ENCODE measurements at regions not wholly inside any gene's neighbourhood (a gene's known extent, or its start where the extent isn't known, plus 50 kb on each side); places are given as distances from the start of the nearest gene placed in this dataset.

DNA sequence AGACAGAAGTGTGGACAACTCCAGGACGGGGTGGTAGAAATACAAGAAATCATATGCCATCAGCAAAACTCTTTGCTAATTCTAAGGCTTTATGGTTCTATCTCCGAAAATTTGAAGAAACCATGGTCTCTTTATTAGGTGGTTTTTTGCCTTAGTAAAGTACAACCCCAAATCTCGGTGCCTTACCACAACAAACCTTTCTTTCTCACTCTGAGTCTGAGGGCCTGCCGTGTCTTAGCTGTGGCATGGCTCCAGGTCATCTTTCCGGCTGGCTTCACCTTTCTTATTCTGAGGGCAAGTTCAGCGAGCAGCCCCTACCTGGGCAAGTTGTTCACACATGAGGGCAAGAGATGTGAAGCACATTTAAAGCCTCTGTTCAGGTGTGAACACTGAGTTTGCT is 280.6 kb downstream of the TTLL7 start:
- Histone ChIP-seq H3K4me2 (ENCODE audit: low read length) (no peak overlapping the region), H2BK120ac (ENCODE audit: insufficient read depth, low read length, poor library complexity) (no peak overlapping the region), H3K27me3 (ENCODE audit: insufficient read depth, low read length) (no peaks in the 10 kb centered on the region), H3K18ac (ENCODE audit: low read length) (no peak overlapping the region), H3K4me3 (ENCODE audit: low read depth, low read length) (no peak overlapping the region), H3K79me1 (ENCODE audit: low read length) (no peaks in the 10 kb centered on the region), H3K4ac (ENCODE audit: low read depth, low read length) (no peak overlapping the region), H3K27ac (ENCODE audit: low read depth, low read length) (no peak overlapping the region), H2BK12ac (ENCODE audit: low read length) (no peak overlapping the region), H2AK5ac (ENCODE audit: low read length) (no peak overlapping the region), H4K8ac (ENCODE audit: low read depth, low read length) (no peak overlapping the region), H4K91ac (ENCODE audit: low read depth, low read length) (peak overlapping the region; percentile 13), H3K14ac (ENCODE audit: low read length) (no peak overlapping the region), H3K23ac (ENCODE audit: low read length) (no peak overlapping the region), H4K12ac (ENCODE audit: low read depth, low read length) (no peak overlapping the region), H3K79me2 (ENCODE audit: control insufficient read depth, insufficient read depth, low read length, poor library complexity) (no peaks in the 10 kb centered on the region), H2BK5ac (ENCODE audit: low read depth, low read length, poor library complexity) (no peak overlapping the region), H3K36me3 (ENCODE audit: control insufficient read depth in 1 of 2, insufficient read depth in 2 of 2, low read length in 2 of 2) (no peaks in the 10 kb centered on the region), H3K4me1 (ENCODE audit: control insufficient read depth in 1 of 2, insufficient read depth in 2 of 2, low read length in 2 of 2) (peaks cover 4% of the 10 kb centered on the region in 2 experiments), H2AFZ (ENCODE audit: insufficient read depth, low read length, poor library complexity) (no peak overlapping the region), H3K9me3 (ENCODE audit: insufficient read depth, low read depth, low read length) (no peaks in the 10 kb centered on the region), H3K9ac (ENCODE audit: low read length) (no peak overlapping the region)
- DNase-seq, result no peak
- no CpG with 5 or more reads among the region's 6 CpGs for WGBS (ENCODE audit: extremely low coverage, insufficient coverage, insufficient read length)

DNA sequence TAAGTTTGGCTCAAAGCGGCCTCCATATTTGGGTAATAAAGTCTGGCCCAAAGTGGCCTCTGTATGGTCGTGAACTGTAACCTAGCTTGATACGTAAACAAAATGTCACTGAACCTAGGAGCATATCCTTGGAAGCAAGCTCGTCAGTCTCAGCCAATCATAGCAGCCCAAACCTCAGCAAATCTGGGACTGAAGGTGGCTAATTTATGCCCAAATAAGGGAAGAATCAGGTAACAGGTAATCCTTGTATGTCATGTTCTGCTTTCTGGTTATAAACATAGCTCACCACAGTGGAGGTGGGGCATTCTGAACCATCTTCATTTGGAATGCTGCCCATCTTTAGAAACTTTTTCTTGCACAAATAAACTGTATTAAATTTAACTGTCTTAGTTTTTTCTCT is 281.1 kb downstream of the TTLL7 start:
- Histone ChIP-seq H3K14ac (ENCODE audit: low read length) (no peak overlapping the region), H2AFZ (ENCODE audit: insufficient read depth, low read length, poor library complexity) (no peak overlapping the region), H3K9ac (ENCODE audit: low read length) (no peak overlapping the region), H3K79me1 (ENCODE audit: low read length) (no peaks in the 10 kb centered on the region), H3K9me3 (ENCODE audit: insufficient read depth, low read depth, low read length) (no peaks in the 10 kb centered on the region), H2BK5ac (ENCODE audit: low read depth, low read length, poor library complexity) (no peak overlapping the region), H2BK12ac (ENCODE audit: low read length) (no peak overlapping the region), H3K4ac (ENCODE audit: low read depth, low read length) (no peak overlapping the region), H3K4me2 (ENCODE audit: low read length) (no peak overlapping the region), H3K4me3 (ENCODE audit: low read depth, low read length) (no peak overlapping the region), H2BK120ac (ENCODE audit: insufficient read depth, low read length, poor library complexity) (no peak overlapping the region), H3K27ac (ENCODE audit: low read depth, low read length) (no peak overlapping the region), H4K8ac (ENCODE audit: low read depth, low read length) (no peak overlapping the region), H3K27me3 (ENCODE audit: insufficient read depth, low read length) (no peaks in the 10 kb centered on the region), H3K4me1 (ENCODE audit: control insufficient read depth in 1 of 2, insufficient read depth in 2 of 2, low read length in 2 of 2) (peaks cover 4% of the 10 kb centered on the region in 2 experiments), H3K36me3 (ENCODE audit: control insufficient read depth in 1 of 2, insufficient read depth in 2 of 2, low read length in 2 of 2) (no peaks in the 10 kb centered on the region), H4K12ac (ENCODE audit: low read depth, low read length) (no peak overlapping the region), H3K79me2 (ENCODE audit: control insufficient read depth, insufficient read depth, low read length, poor library complexity) (no peaks in the 10 kb centered on the region), H2AK5ac (ENCODE audit: low read length) (no peak overlapping the region), H3K23ac (ENCODE audit: low read length) (no peak overlapping the region), H3K18ac (ENCODE audit: low read length) (no peak overlapping the region), H4K91ac (ENCODE audit: low read depth, low read length) (no peak overlapping the region)
- no CpG with 5 or more reads among the region's 4 CpGs for WGBS (ENCODE audit: extremely low coverage, insufficient coverage, insufficient read length)
- no peak for DNase-seq

GRCh38 chr1:83716641-83717040 is 282.3 kb downstream of the TTLL7 start:
- WGBS (ENCODE audit: extremely low coverage, insufficient coverage, insufficient read length), result no CpG with 5 or more reads among the region's 3 CpGs
- Histone ChIP-seq H3K27me3 (ENCODE audit: insufficient read depth, low read length) (no peaks in the 10 kb centered on the region), H3K79me1 (ENCODE audit: low read length) (no peaks in the 10 kb centered on the region), H3K36me3 (ENCODE audit: control insufficient read depth in 1 of 2, insufficient read depth in 2 of 2, low read length in 2 of 2) (no peaks in the 10 kb centered on the region), H3K27ac (ENCODE audit: low read depth, low read length) (no peak overlapping the region), H3K4ac (ENCODE audit: low read depth, low read length) (no peak overlapping the region), H3K18ac (ENCODE audit: low read length) (no peak overlapping the region), H3K4me3 (ENCODE audit: low read depth, low read length) (no peak overlapping the region), H3K4me2 (ENCODE audit: low read length) (no peak overlapping the region), H4K8ac (ENCODE audit: low read depth, low read length) (no peak overlapping the region), H2BK12ac (ENCODE audit: low read length) (no peak overlapping the region), H3K23ac (ENCODE audit: low read length) (no peak overlapping the region), H3K14ac (ENCODE audit: low read length) (no peak overlapping the region), H4K91ac (ENCODE audit: low read depth, low read length) (peak overlapping the region; percentile 71), H3K4me1 (ENCODE audit: control insufficient read depth in 1 of 2, insufficient read depth in 2 of 2, low read length in 2 of 2) (peaks cover 4% of the 10 kb centered on the region in 2 experiments), H2AFZ (ENCODE audit: insufficient read depth, low read length, poor library complexity) (no peak overlapping the region), H3K9ac (ENCODE audit: low read length) (no peak overlapping the region), H4K12ac (ENCODE audit: low read depth, low read length) (no peak overlapping the region), H3K9me3 (ENCODE audit: insufficient read depth, low read depth, low read length) (peaks cover 3% of the 10 kb centered on the region), H2AK5ac (ENCODE audit: low read length) (no peak overlapping the region), H3K79me2 (ENCODE audit: control insufficient read depth, insufficient read depth, low read length, poor library complexity) (no peaks in the 10 kb centered on the region), H2BK5ac (ENCODE audit: low read depth, low read length, poor library complexity) (no peak overlapping the region), H2BK120ac (ENCODE audit: insufficient read depth, low read length, poor library complexity) (no peak overlapping the region)
- DNase-seq, result peak in 1 of 2 donors; percentile 16

DNA sequence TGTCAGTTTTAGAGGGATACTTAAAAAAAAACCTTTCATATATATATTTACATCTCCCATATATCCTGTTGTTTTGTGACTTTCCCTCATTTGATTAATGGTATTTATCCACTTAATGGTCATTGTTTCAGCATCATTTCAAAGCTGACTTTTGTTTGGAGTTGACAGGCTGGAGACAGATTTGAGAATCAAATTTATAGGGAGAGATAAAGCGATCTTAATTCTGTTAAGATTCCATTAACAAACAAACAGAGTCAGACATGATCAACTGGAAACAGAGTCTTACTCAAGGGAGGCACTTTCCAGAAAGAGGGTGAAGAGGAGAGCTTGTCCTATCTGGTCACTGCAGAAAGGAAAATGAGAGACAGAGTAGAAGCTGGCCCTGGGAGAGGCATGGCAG is 283.4 kb downstream of the TTLL7 start:
- Histone ChIP-seq H3K79me1 (ENCODE audit: low read length) (no peaks in the 10 kb centered on the region), H2BK5ac (ENCODE audit: low read depth, low read length, poor library complexity) (no peak overlapping the region), H3K4me2 (ENCODE audit: low read length) (no peak overlapping the region), H3K4ac (ENCODE audit: low read depth, low read length) (no peak overlapping the region), H3K9me3 (ENCODE audit: insufficient read depth, low read depth, low read length) (peaks cover 3% of the 10 kb centered on the region), H3K36me3 (ENCODE audit: control insufficient read depth in 1 of 2, insufficient read depth in 2 of 2, low read length in 2 of 2) (no peaks in the 10 kb centered on the region), H2BK120ac (ENCODE audit: insufficient read depth, low read length, poor library complexity) (no peak overlapping the region), H2AK5ac (ENCODE audit: low read length) (peak overlapping the region; percentile 30), H4K8ac (ENCODE audit: low read depth, low read length) (no peak overlapping the region), H3K27ac (ENCODE audit: low read depth, low read length) (no peak overlapping the region), H3K23ac (ENCODE audit: low read length) (no peak overlapping the region), H4K91ac (ENCODE audit: low read depth, low read length) (no peak overlapping the region), H2BK12ac (ENCODE audit: low read length) (no peak overlapping the region), H3K18ac (ENCODE audit: low read length) (no peak overlapping the region), H3K9ac (ENCODE audit: low read length) (no peak overlapping the region), H3K79me2 (ENCODE audit: control insufficient read depth, insufficient read depth, low read length, poor library complexity) (no peaks in the 10 kb centered on the region), H2AFZ (ENCODE audit: insufficient read depth, low read length, poor library complexity) (no peak overlapping the region), H4K12ac (ENCODE audit: low read depth, low read length) (no peak overlapping the region), H3K4me3 (ENCODE audit: low read depth, low read length) (no peak overlapping the region), H3K14ac (ENCODE audit: low read length) (no peak overlapping the region), H3K4me1 (ENCODE audit: control insufficient read depth in 1 of 2, insufficient read depth in 2 of 2, low read length in 2 of 2) (peaks cover 4% of the 10 kb centered on the region in 2 experiments), H3K27me3 (ENCODE audit: insufficient read depth, low read length) (no peaks in the 10 kb centered on the region)
- no peak for DNase-seq
- no CpG with 5 or more reads among the region's 1 CpG for WGBS (ENCODE audit: extremely low coverage, insufficient coverage, insufficient read length)
